Fibroblast of villous mesenchyme (primary cell): ENCODE measurements at regions not wholly inside any gene's neighbourhood (a gene's known extent, or its start where the extent isn't known, plus 50 kb on each side); places are given as distances from the start of the nearest gene placed in this dataset.

ENCODE experiments used
- DNase-seq: peaks from one replicate; pipeline ENCODE4 v3.0.0-alpha.2; 2010; ENCODE audit warnings: low read depth
- H3K4me3 ChIP-seq: 2 replicates; pipeline ENCODE4 v1.5.1; 2011; ENCODE audit warnings: low read depth, mild to moderate bottlenecking, low read length
- TF ChIP-seq, protein P1 (sequence below): IDR thresholded peaks from 2 replicates; pipeline ENCODE4 v1.5.1; 2012; ENCODE audit warnings: low read depth, mild to moderate bottlenecking, low read length; ENCODE audit not compliant: insufficient read depth

DNA sequence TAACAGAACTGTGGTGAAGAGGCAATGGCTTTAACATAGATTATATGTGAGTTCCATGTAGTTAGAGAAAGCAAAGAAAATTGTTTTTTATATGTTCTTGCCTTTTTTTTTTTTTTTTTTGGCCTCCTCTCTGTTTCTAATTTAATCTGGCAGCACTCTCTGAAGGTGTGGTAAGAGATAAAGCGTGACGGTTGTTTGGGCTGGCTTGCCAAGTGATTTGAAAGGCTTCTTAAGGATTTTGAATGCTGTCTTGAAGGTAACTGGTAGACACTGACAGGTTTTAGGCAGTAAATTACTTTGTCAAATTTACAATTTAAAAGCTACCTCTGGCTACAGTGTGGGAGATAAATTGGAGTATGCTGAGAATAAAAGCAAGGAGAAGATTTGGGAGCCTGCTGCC lies 269.3 kb upstream of the HS3ST1 start:
- no peak for DNase-seq
- TF ChIP-seq, protein P1, sequence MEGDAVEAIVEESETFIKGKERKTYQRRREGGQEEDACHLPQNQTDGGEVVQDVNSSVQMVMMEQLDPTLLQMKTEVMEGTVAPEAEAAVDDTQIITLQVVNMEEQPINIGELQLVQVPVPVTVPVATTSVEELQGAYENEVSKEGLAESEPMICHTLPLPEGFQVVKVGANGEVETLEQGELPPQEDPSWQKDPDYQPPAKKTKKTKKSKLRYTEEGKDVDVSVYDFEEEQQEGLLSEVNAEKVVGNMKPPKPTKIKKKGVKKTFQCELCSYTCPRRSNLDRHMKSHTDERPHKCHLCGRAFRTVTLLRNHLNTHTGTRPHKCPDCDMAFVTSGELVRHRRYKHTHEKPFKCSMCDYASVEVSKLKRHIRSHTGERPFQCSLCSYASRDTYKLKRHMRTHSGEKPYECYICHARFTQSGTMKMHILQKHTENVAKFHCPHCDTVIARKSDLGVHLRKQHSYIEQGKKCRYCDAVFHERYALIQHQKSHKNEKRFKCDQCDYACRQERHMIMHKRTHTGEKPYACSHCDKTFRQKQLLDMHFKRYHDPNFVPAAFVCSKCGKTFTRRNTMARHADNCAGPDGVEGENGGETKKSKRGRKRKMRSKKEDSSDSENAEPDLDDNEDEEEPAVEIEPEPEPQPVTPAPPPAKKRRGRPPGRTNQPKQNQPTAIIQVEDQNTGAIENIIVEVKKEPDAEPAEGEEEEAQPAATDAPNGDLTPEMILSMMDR = no peak
- H3K4me3 ChIP-seq = no peak overlapping the region

DNA sequence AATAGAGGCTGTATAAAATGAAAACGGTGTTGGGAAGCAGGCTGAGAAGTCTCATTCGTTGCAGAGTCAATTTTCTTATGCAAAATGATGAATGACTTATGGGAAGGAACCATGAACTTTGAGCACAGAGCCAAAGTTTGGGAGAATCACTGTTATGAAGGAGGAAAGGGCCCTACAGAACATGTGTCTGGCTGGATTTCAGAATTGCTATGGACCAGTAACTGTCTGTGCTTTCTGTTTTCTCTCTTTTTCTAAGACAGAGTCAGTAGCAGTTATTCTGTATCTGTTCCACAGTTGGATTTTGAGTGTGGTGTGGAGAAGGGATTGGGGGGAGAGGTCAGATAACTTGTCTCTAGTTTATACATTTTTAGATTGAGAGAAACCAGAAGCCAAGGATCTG lies 265.0 kb upstream of the HS3ST1 start:
- no peak for DNase-seq
- TF ChIP-seq, protein P1 = no peak
- no peak overlapping the region for H3K4me3 ChIP-seq

DNA sequence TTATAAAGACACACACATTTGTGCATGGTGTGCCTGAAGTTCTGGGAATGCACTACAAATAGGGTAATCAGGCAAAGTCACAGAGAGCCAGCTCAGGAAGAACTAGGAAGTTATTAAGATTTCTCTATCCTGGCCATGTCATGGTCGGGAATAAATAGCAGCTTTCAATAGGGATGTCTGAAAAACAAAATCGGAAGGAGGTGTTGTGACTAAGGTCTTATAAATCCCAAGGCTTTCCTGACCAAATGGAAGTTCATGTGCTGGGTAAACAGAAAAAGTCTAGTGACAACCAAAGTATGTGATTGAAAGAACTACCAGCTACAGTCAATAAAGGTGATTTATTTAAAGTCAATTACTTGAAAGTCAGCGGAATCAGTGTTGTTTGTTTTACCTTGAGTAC lies 262.5 kb upstream of the HS3ST1 start:
- no peak for DNase-seq
- TF ChIP-seq, protein P1 = no peak
- H3K4me3 ChIP-seq = no peak overlapping the region

DNA sequence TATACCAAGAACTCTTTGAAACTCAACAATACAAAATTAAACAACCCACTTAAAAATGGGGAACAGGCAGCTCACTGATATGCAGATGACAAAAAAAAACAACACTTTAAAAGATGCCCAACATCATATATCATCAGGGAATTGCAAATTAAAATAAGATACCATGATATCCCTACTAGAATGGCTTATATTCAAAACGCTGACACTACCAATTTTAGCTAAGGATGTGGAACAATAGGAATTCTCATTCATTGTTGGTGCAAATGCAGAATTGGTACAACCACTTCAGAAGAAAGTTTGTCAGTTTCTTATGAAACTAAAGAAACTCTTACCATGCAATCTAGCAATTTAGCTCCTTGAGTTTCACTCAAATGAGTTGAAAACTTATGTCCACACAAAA lies 259.0 kb upstream of the HS3ST1 start:
- TF ChIP-seq, protein P1 = no peak
- no peak for DNase-seq

DNA sequence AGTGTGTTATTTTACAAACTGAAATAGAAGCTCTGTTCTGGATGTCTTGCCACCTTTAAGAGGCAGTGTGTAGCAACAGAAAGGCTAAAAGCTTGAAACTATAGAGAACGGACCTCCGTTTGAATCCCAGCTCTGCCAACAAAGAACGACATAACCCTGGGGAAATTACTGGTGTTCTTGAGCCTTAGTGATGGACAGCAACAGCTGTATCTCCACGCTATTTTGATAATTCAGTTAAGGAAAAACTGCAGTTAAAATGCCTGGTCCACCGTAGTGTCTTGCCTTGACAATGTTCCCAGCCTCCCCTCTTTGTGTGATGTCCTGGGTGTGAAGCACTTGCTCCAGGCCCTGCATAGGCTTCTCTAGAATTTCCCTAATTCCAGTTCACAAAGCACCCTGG lies 256.8 kb upstream of the HS3ST1 start:
- TF ChIP-seq, protein P1 = no peak
- DNase-seq = no peak
- no peak overlapping the region for H3K4me3 ChIP-seq

More for the DNA sequence above, 259.0 kb upstream of the HS3ST1 start:
- H3K4me3 ChIP-seq = no peak overlapping the region

DNA sequence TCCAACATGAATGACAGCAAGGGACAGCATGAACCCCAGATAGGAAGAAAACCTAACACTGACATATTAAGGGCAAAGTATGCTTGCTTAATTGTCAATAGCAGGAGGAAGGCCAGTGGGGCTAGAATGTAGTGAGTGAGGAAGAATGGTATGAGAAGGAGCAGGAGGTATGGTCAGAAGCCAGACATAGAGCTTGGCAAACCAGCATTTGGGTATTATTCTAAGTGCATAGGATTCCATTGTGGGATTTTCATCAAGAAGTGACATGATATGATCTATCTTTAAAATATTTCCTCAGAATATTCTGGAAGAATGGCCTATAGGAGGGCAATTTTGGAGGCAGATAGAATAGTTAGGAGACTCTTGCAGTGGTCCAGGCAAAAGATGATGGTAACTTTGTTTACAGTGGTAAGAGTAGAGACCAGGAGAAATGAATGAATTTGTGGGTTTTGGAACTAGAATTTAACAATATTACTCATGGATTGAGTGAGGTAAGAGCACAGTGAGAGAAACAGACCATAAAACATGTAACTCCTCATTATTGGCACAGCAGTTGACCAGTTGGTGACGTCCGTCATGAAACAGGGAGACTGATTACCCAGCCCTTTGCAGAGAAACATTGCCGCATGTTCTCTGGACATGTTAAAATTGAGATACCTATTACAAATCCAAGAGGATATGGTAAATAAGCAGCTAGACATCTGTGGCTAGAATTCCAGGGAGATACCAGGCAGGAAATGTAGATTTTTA lies 246.5 kb upstream of the HS3ST1 start:
- TF ChIP-seq, protein P1 = no peak
- no peak overlapping the region for H3K4me3 ChIP-seq
- DNase-seq = no peak

DNA sequence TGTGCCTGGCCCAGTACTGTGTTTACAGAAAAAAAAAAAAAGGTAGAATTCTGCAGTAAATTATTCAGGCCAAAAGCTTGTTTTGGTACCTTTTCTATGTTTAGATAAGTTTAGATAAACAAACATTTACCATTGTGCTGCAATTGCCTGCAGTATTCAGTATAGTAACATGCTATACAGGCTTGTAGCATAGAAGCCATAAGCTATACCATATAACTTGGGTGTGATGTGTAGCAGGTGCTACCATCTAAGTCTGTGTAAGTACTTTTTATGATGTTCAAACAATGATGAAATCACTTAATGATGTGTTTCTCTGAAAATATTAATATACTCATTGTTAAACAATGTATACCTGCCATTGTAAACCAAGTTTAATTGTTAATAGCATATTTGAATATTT lies 241.6 kb upstream of the HS3ST1 start:
- no peak for DNase-seq
- TF ChIP-seq, protein P1 = no peak
- no peak overlapping the region for H3K4me3 ChIP-seq
